DMS 273 treated with DMSO at 0.1 percent for 48 hours (cell line): ENCODE measurements at regions not wholly inside any gene's neighbourhood (a gene's known extent, or its start where the extent isn't known, plus 50 kb on each side); places are given as distances from the start of the nearest gene placed in this dataset.

Experiments
- DNase-seq: peaks from one replicate; lab custom pipeline; 2025; lab: John Stamatoyannopoulos, UW

GRCh38 chr22:49155770-49156580, 671.7 kb downstream of the BRD1 start:
- no peak for DNase-seq

- no peak for DNase-seq
Observed at GRCh38 chr22:49155039-49155769, 672.5 kb downstream of the BRD1 start.

GRCh38 chr22:49154433-49154832, 673.2 kb downstream of the BRD1 start:
- DNase-seq = no peak

- no peak for DNase-seq
Observed at GRCh38 chr22:49153921-49154320, 673.8 kb downstream of the BRD1 start.

- DNase-seq = no peak
Observed at GRCh38 chr22:49152939-49153770, 674.5 kb downstream of the BRD1 start.

GRCh38 chr22:49152127-49152938, 675.3 kb downstream of the BRD1 start:
- DNase-seq = no peak

- DNase-seq = no peak
Observed at GRCh38 chr22:49151256-49152126, 676.2 kb downstream of the BRD1 start.

GRCh38 chr22:49150801-49151221, 676.9 kb downstream of the BRD1 start:
- no peak for DNase-seq

GRCh38 chr22:49149721-49150608, 677.7 kb downstream of the BRD1 start:
- no peak for DNase-seq

- DNase-seq = no peak
Observed at GRCh38 chr22:49148895-49149418, 678.7 kb downstream of the BRD1 start.

- no peak for DNase-seq
Observed at GRCh38 chr22:49147617-49148175, 680.0 kb downstream of the BRD1 start.

GRCh38 chr22:49147171-49147570, 680.5 kb downstream of the BRD1 start:
- DNase-seq = no peak

GRCh38 chr22:49146511-49146910, 681.2 kb downstream of the BRD1 start:
- DNase-seq = no peak

GRCh38 chr22:49143812-49144211, 683.9 kb downstream of the BRD1 start:
- DNase-seq = no peak

- DNase-seq = no peak
Observed at GRCh38 chr22:49142891-49143290, 684.8 kb downstream of the BRD1 start.

GRCh38 chr22:49142296-49142695, 685.4 kb downstream of the BRD1 start:
- DNase-seq = no peak

- no peak for DNase-seq
Observed at GRCh38 chr22:49141761-49142160, 685.9 kb downstream of the BRD1 start.

GRCh38 chr22:49140911-49141665, 686.6 kb downstream of the BRD1 start:
- no peak for DNase-seq
